ENCODE measurements at regions not wholly inside any gene's neighbourhood (a gene's known extent, or its start where the extent isn't known, plus 50 kb on each side); places are given as distances from the start of the nearest gene placed in this dataset.

DNA sequence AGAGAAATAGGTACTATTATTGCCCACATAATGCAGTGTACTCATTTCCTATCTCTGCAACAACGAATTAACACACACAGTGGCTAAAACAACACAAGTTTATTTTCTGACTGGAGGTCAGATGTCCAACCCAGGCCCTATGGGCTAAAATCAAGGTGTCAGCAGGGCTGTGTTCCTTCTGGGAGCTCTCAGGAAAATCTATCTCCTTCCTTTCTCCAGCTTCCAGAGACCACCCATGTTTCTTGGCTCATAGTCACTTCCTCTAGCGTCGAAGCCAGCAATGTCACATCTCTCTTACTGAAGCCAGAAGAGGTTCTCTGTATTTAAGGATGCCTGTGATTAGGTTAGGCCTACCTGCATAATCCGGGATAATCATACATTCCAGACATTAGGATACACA lies 60.9 kb upstream of the TOP1 start:
- ChIA-PET POLR2A (no interaction called here), CTCF (interaction anchor here (0.6 to 6.8 kb wide), 6 partner anchors 15 to 291 kb away, joined by 3 to 106 read pairs (median 13); no protein-coding TSS in a partner anchor)
- no peaks in the 10 kb centered on the region for H3K27me3 ChIP-seq (ENCODE audit: control insufficient read depth in 2 of 2, insufficient read depth in 2 of 2, low read length in 2 of 2)
- no peak overlapping the region for H2AFZ ChIP-seq (ENCODE audit: low read depth, low read length)
- no peaks in the 10 kb centered on the region for H3K36me3 ChIP-seq (ENCODE audit: control insufficient read depth in 2 of 2, extremely low read depth in 1 of 2, insufficient read depth in 2 of 2, low read length in 2 of 2)
- no TSS peak for BruUV-seq (replicated peaks)
- H3K9me1 ChIP-seq (replicated peaks; ENCODE audit: control insufficient read depth, extremely low read depth, insufficient read depth, low read length): no peaks in the 10 kb centered on the region
- no peak overlapping the region for H3K9ac ChIP-seq (replicated peaks; ENCODE audit: extremely low read depth, insufficient read depth, low read length)
- no peak overlapping the region for H3K4me2 ChIP-seq (ENCODE audit: insufficient read depth, low read length)
- no peak for DNase-seq (ENCODE audit: low read depth, low spot score)
- H3K9me3 ChIP-seq (replicated peaks; ENCODE audit: control insufficient read depth, insufficient read depth, low read length): no peaks in the 10 kb centered on the region
- no peaks in the 10 kb centered on the region for H3K4me1 ChIP-seq (ENCODE audit: control insufficient read depth, extremely low read depth, insufficient read depth, low read length)
- no peaks in the 10 kb centered on the region for H3K79me2 ChIP-seq (ENCODE audit: control insufficient read depth, insufficient read depth, low read length)
- intact Hi-C loops (cut with micrococcal nuclease) (loop anchor here (1.0 to 2.0 kb wide), 8 partner anchors 23 to 444 kb away; partner anchors contain the start of genes LPIN3 and PLCG1), dilution Hi-C loops (cut with MboI; ENCODE audit: extremely low pct_ligation_motif_present, low sequenced_read_pairs) (no loop called here)
- FAIRE-seq: no peak
- H4K20me1 ChIP-seq (replicated peaks; ENCODE audit: control insufficient read depth, extremely low read depth, insufficient read depth, low read length): no peaks in the 10 kb centered on the region
- TF ChIP-seq MYC (IDR thresholded peaks at IDR 0.05; ENCODE audit: low read depth, low read length) (no peak), POLR2A (IDR thresholded peaks at IDR 0.05; ENCODE audit: low read depth, low read length) (no peak), FOS (IDR thresholded peaks at IDR 0.05; ENCODE audit: borderline replicate concordance, insufficient read depth, low read length) (no peak), CTCF (IDR thresholded peaks at IDR 0.05; ENCODE audit: extremely low read depth in 1 of 2, insufficient read depth in 1 of 2, low read depth in 1 of 2, low read length in 2 of 2) (no peak), EZH2 (IDR thresholded peaks at IDR 0.05; ENCODE audit: borderline replicate concordance, low read depth, low read length, severe bottlenecking) (no peak), JUN (IDR thresholded peaks at IDR 0.05; ENCODE audit: borderline replicate concordance, insufficient read depth, insufficient read length, low read depth) (no peak), GATA2 (IDR thresholded peaks at IDR 0.05; ENCODE audit: insufficient read depth, insufficient read length, low read depth, low read length) (no peak), POLR2AphosphoS5 (IDR thresholded peaks at IDR 0.05; ENCODE audit: insufficient read depth, low read depth, low read length) (no peak), MAX (IDR thresholded peaks at IDR 0.05; ENCODE audit: insufficient read depth, insufficient read length) (no peak)
- no peak overlapping the region for H3K4me3 ChIP-seq (replicated peaks in 1 of 3; ENCODE audit: insufficient read depth in 1 of 3, low read depth in 1 of 3, low read length in 3 of 3)
- H3K27ac ChIP-seq (ENCODE audit: insufficient read depth, low read depth, low read length): no peak overlapping the region
